HepG2 (cell line): ENCODE measurements at regions not wholly inside any gene's neighbourhood (a gene's known extent, or its start where the extent isn't known, plus 50 kb on each side); places are given as distances from the start of the nearest gene placed in this dataset.

Source experiments
- ATAC-seq: fragments of 200-7000 bp; cut with Tn5 transposase; 3 replicates; pipeline ENCODE4 v1.9.1; 2020; ENCODE audit warnings: mild to moderate bottlenecking, moderate library complexity
- BruUV-seq: library from RNA; stranded (reverse); fragments of 400-500 nt; replicated peaks from 2 replicates; lab custom pipeline; 2021; lab: Mats Ljungman, UMichigan
- CTCF ChIA-PET: fragments of 300-600 bp; formaldehyde crosslinking; extraction: SDS; loops from one replicate; lab custom pipeline; 2021; ENCODE audit warnings: low total read pairs, inconsistent platforms, low intra/inter-chr PET ratio; lab: Yijun Ruan, JAX
- POLR2A ChIA-PET: fragments of 350-600 bp; sonication (Branson Sonifier 250); formaldehyde crosslinking; loops from one replicate; lab custom pipeline; 2020; ENCODE audit warnings: antibody characterized with exemption, inconsistent platforms; lab: Yijun Ruan, JAX
- DNase-seq: peaks from one replicate; pipeline ENCODE4 v3.0.0-alpha.2; 2015; ENCODE audit warnings: low spot score
- FAIRE-seq: peaks from 3 replicates; lab custom pipeline; 2011; peaks lifted over from hg19 to GRCh38; lab: Jason Lieb, UNC
- H2AFZ ChIP-seq: one replicate; pipeline ENCODE4 v1.6.1; 2011; ENCODE audit warnings: low read length, inconsistent platforms
- H3K27ac ChIP-seq: fragments of 300-600 bp; 3 replicates; pipeline ENCODE4 v1.8.0; 2011; ENCODE audit warnings: mixed run types, mild to moderate bottlenecking, mixed read lengths, low read length, inconsistent platforms; ENCODE audit not compliant: insufficient read depth; ENCODE audit errors: extremely low read length
- H3K27me3 ChIP-seq, 2 experiments: fragments of 200-600 bp in 1 of 2; 2 replicates in 1 of 2; 3 replicates in 1 of 2; pipeline versions ENCODE4 v1.6.0 to v1.8.0; 2011; ENCODE audit warnings: low read length in 2 of 2, mild to moderate bottlenecking in 2 of 2, moderate library complexity in 2 of 2, inconsistent platforms in 1 of 2; ENCODE audit not compliant: insufficient read depth in 2 of 2, control insufficient read depth in 1 of 2
- H3K36me3 ChIP-seq, 2 experiments: fragments of 200-600 bp in 1 of 2; replicated peaks in 1 of 2; 2 replicates in 1 of 2; 3 replicates in 1 of 2; pipeline versions ENCODE4 v1.5.1 to v1.8.0; 2011; ENCODE audit warnings: low read length in 2 of 2, inconsistent platforms in 1 of 2; ENCODE audit not compliant: insufficient read depth in 2 of 2, control insufficient read depth in 1 of 2
- H3K4me1 ChIP-seq: 2 replicates; pipeline ENCODE4 v1.5.1; 2012; ENCODE audit warnings: low read length, inconsistent platforms; ENCODE audit not compliant: insufficient read depth
- H3K4me2 ChIP-seq: 2 replicates; pipeline ENCODE4 v1.6.0; 2011; ENCODE audit warnings: low read depth, low read length, inconsistent platforms
- H3K4me3 ChIP-seq, 3 experiments: fragments of 200-600 bp in 1 of 3; sonication (generic), shearing (Covaris generic) in 1 of 3; replicated peaks in 1 of 3; 2 replicates each; pipeline ENCODE4 v1.5.1; 2011 to 2016; ENCODE audit warnings: low read length in 3 of 3, inconsistent platforms in 2 of 3, low read depth in 2 of 3, mild to moderate bottlenecking in 2 of 3, control low read depth in 1 of 3, mixed read lengths in 1 of 3; ENCODE audit not compliant: insufficient read depth in 1 of 3
- H3K79me2 ChIP-seq: one replicate; pipeline ENCODE4 v1.6.1; 2011; ENCODE audit warnings: low read length, inconsistent platforms; ENCODE audit not compliant: insufficient read depth
- H3K9ac ChIP-seq: 2 replicates; pipeline ENCODE4 v1.6.0; 2011; ENCODE audit warnings: mild to moderate bottlenecking, low read depth, low read length, inconsistent platforms; ENCODE audit not compliant: insufficient read depth
- H3K9me3 ChIP-seq: 2 replicates; pipeline ENCODE4 v1.5.1; 2012; ENCODE audit warnings: mild to moderate bottlenecking, low read length
- H4K20me1 ChIP-seq: 2 replicates; pipeline ENCODE4 v1.6.0; 2011; ENCODE audit warnings: inconsistent platforms, mild to moderate bottlenecking, low read length, moderate library complexity; ENCODE audit not compliant: insufficient read depth
- EZH2 ChIP-seq: conservative IDR thresholded peaks from 2 replicates; pipeline ENCODE4 v1.6.1; 2012; ENCODE audit warnings: mild to moderate bottlenecking, low read depth, low read length, moderate library complexity
- MTA3 ChIP-seq: sonication (generic); formaldehyde crosslinking; IDR thresholded peaks from 2 replicates; pipeline ENCODE4 v1.4.0; 2020; ENCODE audit warnings: missing genetic modification reagents
- MXD4 ChIP-seq: IDR thresholded peaks from 2 replicates; pipeline ENCODE4 v1.6.1; 2016; ENCODE audit warnings: mild to moderate bottlenecking, missing biosample characterization, missing genetic modification reagents
- NONO ChIP-seq, 2 experiments: fragments of 450-650 bp in 1 of 2; sonication (generic) in 1 of 2; formaldehyde crosslinking in 1 of 2; IDR thresholded peaks in 1 of 2; conservative IDR thresholded peaks in 1 of 2; 2 replicates each; pipeline versions ENCODE4 v1.6.1 to v1.8.0; 2017 to 2022; ENCODE audit warnings: mild to moderate bottlenecking in 1 of 2, missing genetic modification reagents in 1 of 2, moderate library complexity in 1 of 2
- PHF8 ChIP-seq: sonication (generic); formaldehyde crosslinking; IDR thresholded peaks from 2 replicates; pipeline ENCODE4 v1.5.0; 2020; ENCODE audit warnings: missing genetic modification reagents
- SRSF1 ChIP-seq: fragments of 200-400 bp; formaldehyde crosslinking; optimal IDR thresholded peaks from 2 replicates; pipeline ENCODE3; 2017; ENCODE audit warnings: mild to moderate bottlenecking, low read depth, low read length, moderate library complexity
- ZBTB8A ChIP-seq: sonication (generic); formaldehyde crosslinking; IDR thresholded peaks from 2 replicates; pipeline ENCODE4 v1.4.0; 2020; ENCODE audit warnings: mild to moderate bottlenecking, low read depth, missing genetic modification reagents, borderline replicate concordance
- ZC3H13 ChIP-seq: sonication (generic); formaldehyde crosslinking; IDR thresholded peaks from 2 replicates; pipeline ENCODE4 v1.8.1; 2023; ENCODE audit warnings: mild to moderate bottlenecking, missing genetic modification reagents, moderate library complexity
- ZC3H4 ChIP-seq: sonication (generic); formaldehyde crosslinking; IDR thresholded peaks from 2 replicates; pipeline ENCODE4 v1.4.0; 2020; ENCODE audit warnings: missing genetic modification reagents, borderline replicate concordance
- ZNF335 ChIP-seq: sonication (generic); formaldehyde crosslinking; IDR thresholded peaks from 2 replicates; pipeline ENCODE4 v1.4.0; 2020; ENCODE audit warnings: missing genetic modification reagents
- ZNF407 ChIP-seq: sonication (generic); formaldehyde crosslinking; IDR thresholded peaks from one replicate; pipeline ENCODE4 v1.5.1; 2020; ENCODE audit warnings: mild to moderate bottlenecking, missing genetic modification reagents; ENCODE audit errors: not compliant biosample characterization
- ZNF597 ChIP-seq: sonication (generic); formaldehyde crosslinking; IDR thresholded peaks from 2 replicates; pipeline ENCODE4 v1.5.0; 2020; ENCODE audit warnings: missing genetic modification reagents
- in situ Hi-C: cut with HindIII; loops from 2 replicates; pipeline ENCODE4 v1.10.0; 2017; ENCODE audit warnings: low pct_unique_long_range_greater_than_20kb; ENCODE audit not compliant: extremely low pct_ligation_motif_present
- intact Hi-C: fragments of 100-400 bp; cut with micrococcal nuclease; formaldehyde crosslinking; loops from one replicate; pipeline ENCODE4 v1.10.0; 2022; ENCODE audit not compliant: unreplicated experiment
- TF ChIP-seq, protein P1 (sequence below): sonication (generic); formaldehyde crosslinking; IDR thresholded peaks from 2 replicates; pipeline ENCODE4 v1.5.1; 2020; ENCODE audit warnings: missing genetic modification reagents, mild to moderate bottlenecking, borderline replicate concordance

- Histone ChIP-seq H3K9ac (no peak overlapping the region), H3K79me2 (no peaks in the 10 kb centered on the region), H3K27me3 (no peaks in the 10 kb centered on the region), H3K4me1 (no peaks in the 10 kb centered on the region), H4K20me1 (no peaks in the 10 kb centered on the region), H3K4me2 (no peak overlapping the region), H3K9me3 (peaks cover 98% of the 10 kb centered on the region), H3K4me3 (no peak overlapping the region), H3K36me3 (no peaks in the 10 kb centered on the region), H3K27ac (no peak overlapping the region), H2AFZ (no peak overlapping the region)
- no peak for DNase-seq
- in situ Hi-C loops (no loop called here), intact Hi-C loops (no loop called here)
- ChIA-PET CTCF (no interaction called here), POLR2A (no interaction called here)
- no peak for TF ChIP-seq ZBTB8A (CRISPR knock-in tag)
- TF ChIP-seq ZC3H13, result no peak
- no peak for TF ChIP-seq MTA3 (CRISPR knock-in tag)
- TF ChIP-seq SRSF1, result no peak
- TF ChIP-seq, protein P1, sequence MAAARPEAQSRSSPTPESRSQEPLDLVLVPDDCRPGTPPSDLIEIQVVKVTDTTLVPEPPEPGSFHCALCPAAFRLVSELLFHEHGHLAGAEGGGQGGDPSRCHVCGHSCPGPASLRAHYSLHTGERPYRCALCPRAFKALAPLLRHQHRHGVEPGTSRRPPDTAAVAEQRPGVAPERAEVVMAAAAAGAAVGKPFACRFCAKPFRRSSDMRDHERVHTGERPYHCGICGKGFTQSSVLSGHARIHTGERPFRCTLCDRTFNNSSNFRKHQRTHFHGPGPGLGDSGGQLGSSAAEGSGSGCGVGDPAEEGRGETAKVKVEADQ (CRISPR knock-in tag), result no peak
- TF ChIP-seq NONO (IDR thresholded peaks at IDR 0.05), result no peak
- no peak for TF ChIP-seq NONO (CRISPR knock-in tag; conservative IDR thresholded peaks at IDR 0.05)
- TF ChIP-seq ZNF597, result no peak
- TF ChIP-seq PHF8, result no peak
- no peak for TF ChIP-seq ZNF335
- TF ChIP-seq MXD4 (CRISPR knock-in tag), result no peak
- TF ChIP-seq ZC3H4 (CRISPR knock-in tag), result no peak
- TF ChIP-seq ZNF407 (CRISPR knock-in tag), result no peak
- no peak for TF ChIP-seq EZH2
- no peak for FAIRE-seq
- ATAC-seq, result no peak
- BruUV-seq, result no TSS peak
Measured at GRCh38 chr4:14046642-14047041, 419.1 kb upstream of the BOD1L1 start.
